GM18505 (cell line): ENCODE measurements at regions not wholly inside any gene's neighbourhood (a gene's known extent, or its start where the extent isn't known, plus 50 kb on each side); places are given as distances from the start of the nearest gene placed in this dataset.

Experiments
- ATAC-seq: cut with Tn5 transposase; IDR thresholded peaks from one replicate; pipeline ENCODE4 v1.9.1; 2021; ENCODE audit not compliant: unreplicated experiment
- POLR2A ChIP-seq: IDR thresholded peaks from 4 replicates; pipeline ENCODE4 v1.6.1; 2011; ENCODE audit warnings: borderline replicate concordance; ENCODE audit not compliant: insufficient read depth, insufficient read length; ENCODE audit errors: extremely low read depth

DNA sequence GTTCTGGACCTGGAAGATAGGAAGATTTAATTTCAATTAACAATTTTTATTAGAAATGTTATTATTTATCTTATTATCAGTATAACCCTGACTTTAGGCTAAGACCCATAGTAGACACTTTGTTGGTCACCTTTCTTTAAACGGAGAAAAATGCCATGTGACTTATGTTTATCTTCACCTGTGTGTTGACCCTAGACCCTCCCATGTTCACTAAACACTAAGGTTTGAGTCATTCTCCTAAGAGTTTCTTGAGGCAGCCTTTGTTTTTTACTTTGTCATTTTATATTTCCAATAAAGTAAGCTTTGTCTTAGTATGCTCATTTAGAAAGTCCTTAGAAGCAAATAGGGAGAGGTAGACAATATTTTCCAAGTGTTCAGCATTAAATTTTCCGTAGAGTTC is 771.7 kb downstream of the METTL15 start:
- ATAC-seq, result no peak
- no peak for TF ChIP-seq POLR2A

DNA sequence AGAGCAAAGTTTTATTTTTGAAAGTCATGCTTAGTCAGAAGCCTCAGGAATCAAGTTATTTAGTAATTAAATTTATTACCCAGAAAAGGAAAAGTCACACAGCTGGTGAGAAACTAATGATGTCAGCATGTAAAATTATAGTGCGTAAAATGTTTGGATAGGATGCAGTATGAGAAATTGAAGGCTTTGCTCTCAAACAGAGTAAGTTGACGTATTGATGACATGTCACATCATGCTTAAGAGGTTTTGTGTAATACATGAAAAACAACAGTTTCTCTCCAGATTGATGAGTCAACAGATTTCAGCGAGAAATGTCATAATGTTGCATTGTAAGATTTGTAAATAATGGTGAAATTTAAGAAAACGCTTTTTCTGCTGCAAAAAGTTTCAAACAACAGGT is 769.8 kb downstream of the METTL15 start:
- TF ChIP-seq POLR2A, result no peak
- ATAC-seq, result no peak

GRCh38 chr11:28877340-28877739 is 769.2 kb downstream of the METTL15 start:
- ATAC-seq, result no peak
- TF ChIP-seq POLR2A, result no peak

DNA sequence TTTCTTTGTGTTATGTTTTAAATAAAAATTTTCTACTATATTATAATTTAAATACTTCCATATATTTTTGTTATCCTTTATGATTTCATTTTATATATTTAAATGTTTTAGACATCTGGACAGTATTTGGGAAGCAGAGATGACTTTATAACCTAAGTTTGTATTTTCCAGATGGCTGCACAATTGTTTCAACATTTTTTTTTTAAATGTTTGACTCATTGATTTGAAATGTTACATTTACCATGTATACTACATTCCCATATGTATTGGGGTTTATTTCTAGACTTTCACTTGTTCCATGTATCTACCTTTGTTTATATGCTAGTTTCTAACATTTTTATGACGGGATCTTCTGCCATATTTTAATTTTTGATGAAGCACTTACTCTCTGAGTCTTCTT is 766.5 kb downstream of the METTL15 start:
- ATAC-seq, result no peak
- no peak for TF ChIP-seq POLR2A

DNA sequence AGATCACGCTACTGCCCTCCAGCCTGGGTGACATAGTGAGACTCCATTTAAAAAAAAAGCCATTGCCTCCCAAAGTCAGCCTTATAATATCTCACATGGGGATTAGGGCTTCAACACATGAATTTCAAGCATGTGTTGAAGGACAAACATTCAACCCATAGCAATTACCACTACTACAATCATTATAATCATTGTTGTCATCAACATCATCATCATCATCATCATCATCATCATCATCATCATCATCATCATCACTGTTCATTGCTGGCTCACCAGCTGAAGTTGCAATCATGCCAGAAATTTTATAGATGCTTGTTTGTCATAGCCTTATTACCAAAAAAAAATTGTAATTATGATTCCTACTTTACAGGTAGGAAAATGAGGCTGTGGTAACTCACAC is 762.9 kb downstream of the METTL15 start:
- no peak for TF ChIP-seq POLR2A
- ATAC-seq, result no peak

- no peak for TF ChIP-seq POLR2A
- no peak for ATAC-seq
Measured at GRCh38 chr11:28863422-28863821, 755.2 kb downstream of the METTL15 start.

- no peak for ATAC-seq
Measured at GRCh38 chr11:28860893-28861292, 752.7 kb downstream of the METTL15 start.

GRCh38 chr11:28858076-28858475 is 749.9 kb downstream of the METTL15 start:
- no peak for ATAC-seq
- no peak for TF ChIP-seq POLR2A

More at GRCh38 chr11:28860893-28861292, 752.7 kb downstream of the METTL15 start:
- no peak for TF ChIP-seq POLR2A

DNA sequence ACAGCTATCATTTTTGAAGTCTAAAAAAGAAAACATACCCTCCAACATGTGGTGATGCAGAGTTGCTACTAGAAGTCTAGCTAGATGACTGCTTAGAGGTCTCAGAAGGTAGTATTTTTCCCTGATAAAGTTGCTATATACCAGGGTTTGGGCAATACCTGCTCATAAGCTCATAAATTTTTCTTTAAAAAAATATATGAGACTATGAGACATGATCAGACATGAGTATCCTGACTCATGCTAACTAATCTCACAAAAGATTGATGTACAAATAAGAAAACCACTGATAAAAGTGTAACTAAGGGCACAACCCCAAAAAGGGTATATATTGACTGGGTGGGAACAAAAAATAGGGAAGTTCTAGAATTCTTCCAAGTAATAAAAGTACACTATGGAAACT is 740.9 kb downstream of the METTL15 start:
- ATAC-seq, result no peak
- no peak for TF ChIP-seq POLR2A

DNA sequence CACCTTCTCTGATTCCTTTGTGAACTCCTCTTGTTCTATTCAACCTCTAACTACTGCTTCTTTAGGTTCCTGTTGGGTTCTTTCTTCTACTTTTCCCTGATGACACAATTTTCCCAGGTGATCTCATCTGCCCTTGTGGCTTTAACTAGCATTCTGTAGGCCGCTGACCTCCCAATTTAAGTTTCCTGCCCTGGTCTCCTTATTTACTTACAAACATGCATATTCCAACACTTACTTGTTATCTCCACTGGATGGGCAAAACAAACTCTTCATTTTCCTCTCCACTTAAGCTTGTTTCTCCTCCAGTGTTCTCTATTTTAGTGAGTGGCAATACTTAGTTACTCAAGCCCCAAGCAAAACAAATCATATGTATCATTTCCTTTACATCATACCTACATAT is 734.5 kb downstream of the METTL15 start:
- no peak for TF ChIP-seq POLR2A

GRCh38 chr11:28838741-28839140 is 730.6 kb downstream of the METTL15 start:
- ATAC-seq, result no peak
- no peak for TF ChIP-seq POLR2A

More for the DNA sequence above, 734.5 kb downstream of the METTL15 start:
- ATAC-seq, result no peak

DNA sequence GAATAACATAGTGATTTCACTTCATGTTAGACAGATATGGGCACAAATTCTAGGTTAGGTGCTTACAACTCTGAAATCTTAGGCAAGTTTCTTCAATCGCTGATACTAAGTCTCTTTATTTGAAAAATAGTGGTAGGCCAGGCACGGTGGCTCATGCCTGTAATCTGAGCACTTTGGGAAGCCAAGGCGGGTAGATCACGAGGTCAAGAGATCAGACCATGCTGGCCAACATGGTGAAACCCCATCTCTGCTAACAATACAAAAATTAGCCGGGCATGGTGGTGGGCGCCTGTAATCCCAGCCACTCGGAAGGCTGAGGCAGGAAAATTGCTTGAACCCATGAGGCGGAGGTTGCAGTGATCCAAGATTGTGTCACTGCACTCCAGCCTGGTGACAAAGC is 729.4 kb downstream of the METTL15 start:
- no peak for TF ChIP-seq POLR2A

DNA sequence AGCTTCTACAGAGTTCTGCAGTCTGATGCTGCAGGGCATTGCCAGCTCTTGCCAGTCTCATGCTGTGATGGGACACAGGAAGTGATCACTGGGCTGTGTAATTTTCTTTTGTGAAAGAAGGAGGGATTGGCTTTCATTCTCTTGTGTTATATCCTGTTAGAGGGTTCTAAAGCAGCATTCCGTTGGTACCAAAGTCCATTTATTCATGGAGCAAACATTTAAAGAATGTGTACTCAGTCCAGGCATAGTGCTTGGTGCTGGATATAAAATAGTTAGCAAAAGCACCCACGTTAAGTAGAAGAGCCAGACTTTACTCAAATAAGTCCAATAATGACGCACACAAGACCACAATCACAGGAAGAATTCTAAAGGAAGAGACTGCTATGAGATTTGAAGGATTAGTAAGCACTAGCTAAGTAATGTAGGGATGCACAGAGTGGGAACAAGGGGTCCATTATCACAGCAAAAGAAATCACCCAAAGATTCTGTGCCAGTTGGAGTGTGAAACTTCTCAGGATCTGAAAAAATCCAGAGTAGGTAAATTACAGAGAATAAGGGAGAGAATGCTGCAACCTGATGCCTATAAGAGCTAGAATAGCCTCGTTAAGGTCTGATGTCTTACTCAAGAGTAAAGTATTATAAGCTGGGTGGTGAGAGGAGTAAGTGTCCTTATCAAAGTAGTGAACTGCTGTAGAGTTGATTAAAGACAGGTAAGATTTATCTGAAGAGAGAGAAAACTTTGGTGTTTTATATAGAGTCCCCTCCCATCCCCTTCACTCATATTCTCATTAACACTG is 728.3 kb downstream of the METTL15 start:
- TF ChIP-seq POLR2A, result no peak
- ATAC-seq, result no peak

More for the DNA sequence above, 729.4 kb downstream of the METTL15 start:
- ATAC-seq, result no peak

DNA sequence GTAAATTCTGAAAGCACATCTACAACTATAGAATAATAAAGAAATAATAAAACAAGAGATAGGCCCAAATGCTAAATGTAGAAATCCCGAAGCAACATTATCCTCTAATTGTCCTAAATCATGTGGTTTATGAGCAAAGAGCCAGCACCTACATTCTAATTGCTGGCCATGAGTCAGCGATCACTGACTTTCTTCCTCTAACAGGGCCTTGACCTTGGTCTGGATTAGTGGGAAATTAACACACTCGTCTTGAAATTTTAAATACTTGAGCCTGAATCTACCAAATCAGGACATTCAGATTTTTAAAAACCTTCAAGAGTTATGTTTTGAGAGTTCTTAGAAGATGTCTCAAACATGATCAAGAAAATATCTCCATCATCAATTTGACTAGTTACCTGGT is 727.6 kb downstream of the METTL15 start:
- ATAC-seq, result no peak
- no peak for TF ChIP-seq POLR2A
